Esophagus squamous epithelium (tissue), 4 donors: ENCODE measurements at regions not wholly inside any gene's neighbourhood (a gene's known extent, or its start where the extent isn't known, plus 50 kb on each side); places are given as distances from the start of the nearest gene placed in this dataset.

Experiments
- POLR2A ChIP-seq, 4 donors: fragments of 450-650 bp; IDR thresholded peaks; one replicate each; pipeline ENCODE4 v1.6.1; 2017; ENCODE audit warnings: antibody characterized with exemption in 4 of 4, mild to moderate bottlenecking in 4 of 4, moderate library complexity in 3 of 4
- TF ChIP-seq, protein P1 (sequence below), 6 experiments: fragments of 450-650 bp in 4 of 6; fragments of 200-600 bp in 2 of 6; sonication (generic) in 2 of 6; IDR thresholded peaks; one replicate each; pipeline ENCODE4 v1.5.1; 2016 to 2019; ENCODE audit warnings: antibody characterized with exemption in 6 of 6, mild to moderate bottlenecking in 4 of 6, moderate library complexity in 4 of 6

DNA sequence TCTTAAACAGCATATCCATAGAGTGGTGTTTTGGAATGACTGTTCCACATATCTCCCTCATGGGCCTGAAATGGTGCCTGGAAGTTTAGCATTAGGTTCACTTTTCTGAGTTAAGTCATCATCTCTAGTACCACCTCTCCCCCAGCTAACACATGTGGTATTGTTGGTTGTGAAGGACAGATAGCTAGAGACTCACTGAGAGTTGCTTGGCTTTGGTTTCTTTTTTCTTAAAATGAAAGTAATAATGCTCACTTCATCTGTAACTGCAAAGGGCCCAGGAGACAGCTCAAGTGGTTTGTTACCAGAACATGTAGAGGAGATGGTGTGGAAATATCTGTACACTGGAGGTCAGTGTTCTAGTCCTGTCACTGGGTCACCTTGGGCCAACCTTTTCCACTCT lies 90.9 kb downstream of the EFNB1 start:
- TF ChIP-seq, protein P1, sequence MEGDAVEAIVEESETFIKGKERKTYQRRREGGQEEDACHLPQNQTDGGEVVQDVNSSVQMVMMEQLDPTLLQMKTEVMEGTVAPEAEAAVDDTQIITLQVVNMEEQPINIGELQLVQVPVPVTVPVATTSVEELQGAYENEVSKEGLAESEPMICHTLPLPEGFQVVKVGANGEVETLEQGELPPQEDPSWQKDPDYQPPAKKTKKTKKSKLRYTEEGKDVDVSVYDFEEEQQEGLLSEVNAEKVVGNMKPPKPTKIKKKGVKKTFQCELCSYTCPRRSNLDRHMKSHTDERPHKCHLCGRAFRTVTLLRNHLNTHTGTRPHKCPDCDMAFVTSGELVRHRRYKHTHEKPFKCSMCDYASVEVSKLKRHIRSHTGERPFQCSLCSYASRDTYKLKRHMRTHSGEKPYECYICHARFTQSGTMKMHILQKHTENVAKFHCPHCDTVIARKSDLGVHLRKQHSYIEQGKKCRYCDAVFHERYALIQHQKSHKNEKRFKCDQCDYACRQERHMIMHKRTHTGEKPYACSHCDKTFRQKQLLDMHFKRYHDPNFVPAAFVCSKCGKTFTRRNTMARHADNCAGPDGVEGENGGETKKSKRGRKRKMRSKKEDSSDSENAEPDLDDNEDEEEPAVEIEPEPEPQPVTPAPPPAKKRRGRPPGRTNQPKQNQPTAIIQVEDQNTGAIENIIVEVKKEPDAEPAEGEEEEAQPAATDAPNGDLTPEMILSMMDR (IDR thresholded peaks at IDR 0.05), result no peak
- no peak for TF ChIP-seq POLR2A (IDR thresholded peaks at IDR 0.05)
